ENCODE measurements at regions not wholly inside any gene's neighbourhood (a gene's known extent, or its start where the extent isn't known, plus 50 kb on each side); places are given as distances from the start of the nearest gene placed in this dataset.

- WGBS (ENCODE audit: insufficient coverage, insufficient read length): no CpG with 5 or more reads among the region's 4 CpGs
- peaks cover 2% of the 10 kb centered on the region; the same call in 1 of the 2 replicates for H3K27me3 ChIP-seq (ENCODE audit: control insufficient read depth, insufficient read depth, low read length)
Observed at GRCh38 chr4:12414181-12414812, 985.6 kb upstream of the HS3ST1 start.

GRCh38 chr4:12411072-12411471 is 982.4 kb upstream of the HS3ST1 start:
- no peak for DNase-seq (ENCODE audit: low read depth, low spot score)
- no peak overlapping the region for H3K27ac ChIP-seq (ENCODE audit: low read length)
- no peak overlapping the region for H3K4me3 ChIP-seq (ENCODE audit: low read length)
- no peaks in the 10 kb centered on the region for H3K9me3 ChIP-seq (ENCODE audit: control insufficient read depth, insufficient read depth, low read length)
- H3K27me3 ChIP-seq (ENCODE audit: control insufficient read depth, insufficient read depth, low read length): no peaks in the 10 kb centered on the region
- no peaks in the 10 kb centered on the region for H3K36me3 ChIP-seq (ENCODE audit: control insufficient read depth, insufficient read depth, low read length)
- H3K4me1 ChIP-seq (ENCODE audit: control insufficient read depth, insufficient read depth, low read length): no peaks in the 10 kb centered on the region
- WGBS (ENCODE audit: insufficient coverage, insufficient read length): no CpG with 5 or more reads among the region's 4 CpGs

More at GRCh38 chr4:12414181-12414812, 985.6 kb upstream of the HS3ST1 start:
- no peak overlapping the region for H3K4me3 ChIP-seq (ENCODE audit: low read length)
- no peaks in the 10 kb centered on the region for H3K36me3 ChIP-seq (ENCODE audit: control insufficient read depth, insufficient read depth, low read length)
- H3K4me1 ChIP-seq (ENCODE audit: control insufficient read depth, insufficient read depth, low read length): no peaks in the 10 kb centered on the region
- no peaks in the 10 kb centered on the region for H3K9me3 ChIP-seq (ENCODE audit: control insufficient read depth, insufficient read depth, low read length)
- no peak overlapping the region for H3K27ac ChIP-seq (ENCODE audit: low read length)
- no peak for DNase-seq (ENCODE audit: low read depth, low spot score)

GRCh38 chr4:12409507-12410190 is 981.0 kb upstream of the HS3ST1 start:
- WGBS (ENCODE audit: insufficient coverage, insufficient read length): no CpG with 5 or more reads among the region's 4 CpGs
- H3K9me3 ChIP-seq (ENCODE audit: control insufficient read depth, insufficient read depth, low read length): no peaks in the 10 kb centered on the region
- H3K4me3 ChIP-seq (ENCODE audit: low read length): no peak overlapping the region
- H3K27ac ChIP-seq (ENCODE audit: low read length): no peak overlapping the region
- H3K4me1 ChIP-seq (ENCODE audit: control insufficient read depth, insufficient read depth, low read length): no peaks in the 10 kb centered on the region
- H3K36me3 ChIP-seq (ENCODE audit: control insufficient read depth, insufficient read depth, low read length): no peaks in the 10 kb centered on the region
- H3K27me3 ChIP-seq (ENCODE audit: control insufficient read depth, insufficient read depth, low read length): no peaks in the 10 kb centered on the region
- no peak for DNase-seq (ENCODE audit: low read depth, low spot score)

- Histone ChIP-seq H3K27ac (ENCODE audit: low read length) (no peak overlapping the region), H3K36me3 (ENCODE audit: control insufficient read depth, insufficient read depth, low read length) (no peaks in the 10 kb centered on the region), H3K9me3 (ENCODE audit: control insufficient read depth, insufficient read depth, low read length) (no peaks in the 10 kb centered on the region), H3K27me3 (ENCODE audit: control insufficient read depth, insufficient read depth, low read length) (no peaks in the 10 kb centered on the region), H3K4me3 (ENCODE audit: low read length) (no peak overlapping the region), H3K4me1 (ENCODE audit: control insufficient read depth, insufficient read depth, low read length) (no peaks in the 10 kb centered on the region)
- no peak for DNase-seq (ENCODE audit: low read depth, low spot score)
- WGBS (ENCODE audit: insufficient coverage, insufficient read length): no CpG with 5 or more reads among the region's 1 CpG
Observed at GRCh38 chr4:12408364-12408763, 979.7 kb upstream of the HS3ST1 start.

GRCh38 chr4:12403175-12403574 is 974.5 kb upstream of the HS3ST1 start:
- DNase-seq (ENCODE audit: low read depth, low spot score): no peak
- H3K36me3 ChIP-seq (ENCODE audit: control insufficient read depth, insufficient read depth, low read length): no peaks in the 10 kb centered on the region
- no peak overlapping the region for H3K27ac ChIP-seq (ENCODE audit: low read length)
- H3K4me1 ChIP-seq (ENCODE audit: control insufficient read depth, insufficient read depth, low read length): no peaks in the 10 kb centered on the region
- no peak overlapping the region for H3K4me3 ChIP-seq (ENCODE audit: low read length)
- no peaks in the 10 kb centered on the region for H3K9me3 ChIP-seq (ENCODE audit: control insufficient read depth, insufficient read depth, low read length)
- no peaks in the 10 kb centered on the region for H3K27me3 ChIP-seq (ENCODE audit: control insufficient read depth, insufficient read depth, low read length)
- no CpG with 5 or more reads among the region's 2 CpGs for WGBS (ENCODE audit: insufficient coverage, insufficient read length)

- H3K27ac ChIP-seq (ENCODE audit: low read length): no peak overlapping the region
- no peaks in the 10 kb centered on the region for H3K9me3 ChIP-seq (ENCODE audit: control insufficient read depth, insufficient read depth, low read length)
- no CpG with 5 or more reads among the region's 4 CpGs for WGBS (ENCODE audit: insufficient coverage, insufficient read length)
- H3K4me3 ChIP-seq (ENCODE audit: low read length): no peak overlapping the region
- H3K27me3 ChIP-seq (ENCODE audit: control insufficient read depth, insufficient read depth, low read length): no peaks in the 10 kb centered on the region
- DNase-seq (ENCODE audit: low read depth, low spot score): no peak
- no peaks in the 10 kb centered on the region for H3K4me1 ChIP-seq (ENCODE audit: control insufficient read depth, insufficient read depth, low read length)
- no peaks in the 10 kb centered on the region for H3K36me3 ChIP-seq (ENCODE audit: control insufficient read depth, insufficient read depth, low read length)
Observed at GRCh38 chr4:12399781-12400180, 971.1 kb upstream of the HS3ST1 start.

GRCh38 chr4:12393631-12394262 is 965.1 kb upstream of the HS3ST1 start:
- no peaks in the 10 kb centered on the region for H3K36me3 ChIP-seq (ENCODE audit: control insufficient read depth, insufficient read depth, low read length)
- H3K4me1 ChIP-seq (ENCODE audit: control insufficient read depth, insufficient read depth, low read length): no peaks in the 10 kb centered on the region
- H3K9me3 ChIP-seq (ENCODE audit: control insufficient read depth, insufficient read depth, low read length): no peaks in the 10 kb centered on the region
- no CpG with 5 or more reads among the region's 2 CpGs for WGBS (ENCODE audit: insufficient coverage, insufficient read length)
- no peak overlapping the region for H3K4me3 ChIP-seq (ENCODE audit: low read length)
- H3K27ac ChIP-seq (ENCODE audit: low read length): no peak overlapping the region
- DNase-seq (ENCODE audit: low read depth, low spot score): no peak
- no peaks in the 10 kb centered on the region for H3K27me3 ChIP-seq (ENCODE audit: control insufficient read depth, insufficient read depth, low read length)

GRCh38 chr4:12389604-12390003 is 960.9 kb upstream of the HS3ST1 start:
- Histone ChIP-seq H3K27ac (ENCODE audit: low read length) (no peak overlapping the region), H3K4me1 (ENCODE audit: control insufficient read depth, insufficient read depth, low read length) (no peaks in the 10 kb centered on the region), H3K9me3 (ENCODE audit: control insufficient read depth, insufficient read depth, low read length) (no peaks in the 10 kb centered on the region), H3K4me3 (ENCODE audit: low read length) (no peak overlapping the region), H3K27me3 (ENCODE audit: control insufficient read depth, insufficient read depth, low read length) (no peaks in the 10 kb centered on the region), H3K36me3 (ENCODE audit: control insufficient read depth, insufficient read depth, low read length) (no peaks in the 10 kb centered on the region)
- WGBS (ENCODE audit: insufficient coverage, insufficient read length): no CpG with 5 or more reads among the region's 2 CpGs
- DNase-seq (ENCODE audit: low read depth, low spot score): no peak

- H3K4me1 ChIP-seq (ENCODE audit: control insufficient read depth, insufficient read depth, low read length): no peaks in the 10 kb centered on the region
- no peak overlapping the region for H3K27ac ChIP-seq (ENCODE audit: low read length)
- H3K9me3 ChIP-seq (ENCODE audit: control insufficient read depth, insufficient read depth, low read length): no peaks in the 10 kb centered on the region
- H3K4me3 ChIP-seq (ENCODE audit: low read length): no peak overlapping the region
- H3K27me3 ChIP-seq (ENCODE audit: control insufficient read depth, insufficient read depth, low read length): no peaks in the 10 kb centered on the region
- no peaks in the 10 kb centered on the region for H3K36me3 ChIP-seq (ENCODE audit: control insufficient read depth, insufficient read depth, low read length)
- WGBS (ENCODE audit: insufficient coverage, insufficient read length): no CpG with 5 or more reads among the region's 2 CpGs
- no peak for DNase-seq (ENCODE audit: low read depth, low spot score)
Observed at GRCh38 chr4:12382567-12382966, 953.9 kb upstream of the HS3ST1 start.

GRCh38 chr4:12379191-12379590 is 950.5 kb upstream of the HS3ST1 start:
- Histone ChIP-seq H3K27me3 (ENCODE audit: control insufficient read depth, insufficient read depth, low read length) (no peaks in the 10 kb centered on the region), H3K27ac (ENCODE audit: low read length) (no peak overlapping the region), H3K4me3 (ENCODE audit: low read length) (no peak overlapping the region), H3K4me1 (ENCODE audit: control insufficient read depth, insufficient read depth, low read length) (no peaks in the 10 kb centered on the region), H3K9me3 (ENCODE audit: control insufficient read depth, insufficient read depth, low read length) (no peaks in the 10 kb centered on the region), H3K36me3 (ENCODE audit: control insufficient read depth, insufficient read depth, low read length) (no peaks in the 10 kb centered on the region)
- no peak for DNase-seq (ENCODE audit: low read depth, low spot score)
- WGBS (ENCODE audit: insufficient coverage, insufficient read length): no CpG with 5 or more reads among the region's 1 CpG
